K562 (cell line): ENCODE measurements at regions not wholly inside any gene's neighbourhood (a gene's known extent, or its start where the extent isn't known, plus 50 kb on each side); places are given as distances from the start of the nearest gene placed in this dataset.

Source experiments
- ATAC-seq: fragments of 200-7000 bp; cut with Tn5 transposase; 3 replicates; pipeline ENCODE4 v1.9.1; 2020; ENCODE audit warnings: moderate library complexity
- BruUV-seq: library from RNA; stranded (reverse); fragments of 400-500 nt; replicated peaks from 2 replicates; lab custom pipeline; 2021; lab: Mats Ljungman, UMichigan
- CTCF ChIA-PET: fragments of 300-600 bp; formaldehyde crosslinking; extraction: SDS; loops from one replicate; lab custom pipeline; 2021; ENCODE audit warnings: low intra/inter-chr PET ratio; lab: Yijun Ruan, JAX
- POLR2A ChIA-PET: fragments of 300-600, 350-650 bp; sonication (Branson Sonifier 250); formaldehyde crosslinking; extraction: SDS; loops from one replicate; lab custom pipeline; 2021; ENCODE audit warnings: antibody characterized with exemption, inconsistent platforms; lab: Yijun Ruan, JAX
- DNase-seq, 4 experiments: peaks; one replicate each; pipeline versions ENCODE4 v3.0.0 to v3.0.0-alpha.2; 2011 to 2018; ENCODE audit warnings: low spot score in 3 of 4, mixed read lengths in 3 of 4; ENCODE audit errors: extremely low read depth in 1 of 4
- FAIRE-seq: peaks from 2 replicates; lab custom pipeline; 2011; peaks lifted over from hg19 to GRCh38; lab: Jason Lieb, UNC
- H2AFZ ChIP-seq: 2 replicates; pipeline ENCODE4 v1.6.0; 2011; ENCODE audit warnings: low read depth, low read length, control low read depth, inconsistent platforms
- H3K27ac ChIP-seq: fragments of 200-600 bp; 3 replicates; pipeline ENCODE4 v1.8.0; 2011; ENCODE audit warnings: low read depth, mild to moderate bottlenecking, control low read depth, inconsistent platforms, low read length, moderate library complexity, mixed read lengths; ENCODE audit errors: extremely low read depth
- H3K27me3 ChIP-seq, 2 experiments: fragments of 300-600 bp in 1 of 2; 2 replicates in 1 of 2; 3 replicates in 1 of 2; pipeline versions ENCODE4 v1.6.0 to v1.8.0; 2011; ENCODE audit warnings: inconsistent platforms in 2 of 2, low read length in 2 of 2, mild to moderate bottlenecking in 1 of 2, mixed read lengths in 1 of 2, moderate library complexity in 1 of 2; ENCODE audit not compliant: control insufficient read depth in 2 of 2, insufficient read depth in 2 of 2
- H3K36me3 ChIP-seq: fragments of 300-600 bp; 3 replicates; pipeline ENCODE4 v1.8.0; 2011; ENCODE audit warnings: mild to moderate bottlenecking, low read length, inconsistent platforms; ENCODE audit not compliant: control insufficient read depth, insufficient read depth
- H3K4me1 ChIP-seq, 2 experiments: fragments of 200-600 bp in 1 of 2; replicated peaks in 1 of 2; 2 replicates in 1 of 2; 3 replicates in 1 of 2; pipeline versions ENCODE4 v1.5.1 to v1.8.0; 2011; ENCODE audit warnings: inconsistent platforms in 2 of 2, low read length in 2 of 2, mild to moderate bottlenecking in 1 of 2, mixed read lengths in 1 of 2, moderate library complexity in 1 of 2; ENCODE audit not compliant: control insufficient read depth in 2 of 2, insufficient read depth in 2 of 2
- H3K4me2 ChIP-seq: 2 replicates; pipeline ENCODE4 v1.6.1; 2011; ENCODE audit warnings: low read length, control low read depth, inconsistent platforms, mixed read lengths; ENCODE audit not compliant: insufficient read depth
- H3K4me3 ChIP-seq: fragments of 200-600 bp; sonication (generic), shearing (Covaris generic); 2 replicates; pipeline ENCODE4 v1.5.1; 2016; ENCODE audit warnings: control low read depth, inconsistent platforms
- H3K79me2 ChIP-seq: fragments of 200-600 bp; 3 replicates; pipeline ENCODE4 v1.8.0; 2011; ENCODE audit warnings: low read length, inconsistent platforms; ENCODE audit not compliant: control insufficient read depth, insufficient read depth
- H3K9ac ChIP-seq, 2 experiments: 2 replicates each; pipeline versions ENCODE4 v1.6.0 to v1.6.1; 2011; ENCODE audit warnings: low read depth in 2 of 2, low read length in 2 of 2, control low read depth in 1 of 2, inconsistent platforms in 1 of 2, mild to moderate bottlenecking in 1 of 2, mixed read lengths in 1 of 2; ENCODE audit not compliant: insufficient read depth in 1 of 2
- H3K9me1 ChIP-seq: one replicate; pipeline ENCODE4 v1.6.0; 2011; ENCODE audit warnings: inconsistent platforms, mild to moderate bottlenecking, low read length, moderate library complexity; ENCODE audit not compliant: control insufficient read depth, insufficient read depth
- H3K9me3 ChIP-seq: replicated peaks from 2 replicates; pipeline ENCODE4 v1.5.1; 2011; ENCODE audit warnings: low read depth, low read length, inconsistent platforms; ENCODE audit not compliant: control insufficient read depth, insufficient read depth
- H4K20me1 ChIP-seq: replicated peaks from 2 replicates; pipeline ENCODE4 v1.6.1; 2011; ENCODE audit warnings: low read length, inconsistent platforms, mixed read lengths; ENCODE audit not compliant: control insufficient read depth, insufficient read depth
- ARID1B ChIP-seq: fragments of 450-650 bp; IDR thresholded peaks from 2 replicates; pipeline ENCODE4 v1.6.1; 2016; ENCODE audit warnings: antibody characterized with exemption, mild to moderate bottlenecking, inconsistent platforms
- CEBPB ChIP-seq: fragments of 450-650 bp; IDR thresholded peaks from 2 replicates; pipeline ENCODE4 v1.6.1; 2016; ENCODE audit warnings: missing genetic modification characterization, missing compliant biosample characterization
- DACH1 ChIP-seq: fragments of 450-650 bp; IDR thresholded peaks from 2 replicates; pipeline ENCODE4 v1.6.1; 2018; ENCODE audit not compliant: partially characterized antibody
- HNRNPUL1 ChIP-seq: fragments of 200-400 bp; formaldehyde crosslinking; IDR thresholded peaks from 2 replicates; pipeline ENCODE4 v1.6.1; 2017; ENCODE audit warnings: low read length
- KDM1A ChIP-seq, 2 experiments: fragments of 450-650 bp; IDR thresholded peaks; 2 replicates each; pipeline ENCODE4 v1.6.1; 2016; ENCODE audit warnings: mild to moderate bottlenecking in 2 of 2
- MEF2A ChIP-seq: IDR thresholded peaks from 2 replicates; pipeline ENCODE4 v1.6.1; 2011; ENCODE audit warnings: low read depth, mild to moderate bottlenecking, low read length, moderate library complexity; ENCODE audit not compliant: control insufficient read depth
- NRF1 ChIP-seq, 2 experiments: fragments of 450-650 bp; IDR thresholded peaks in 1 of 2; conservative IDR thresholded peaks in 1 of 2; 2 replicates each; pipeline ENCODE4 v1.6.1; 2014; ENCODE audit warnings: mild to moderate bottlenecking in 2 of 2
- RAD21 ChIP-seq, 2 experiments: fragments of 250-450 bp in 1 of 2; fragments of 450-650 bp in 1 of 2; sonication (Bioruptor Pico) in 1 of 2; formaldehyde crosslinking in 1 of 2; IDR thresholded peaks in 1 of 2; conservative IDR thresholded peaks in 1 of 2; 2 replicates each; pipeline versions ENCODE4 v1.4.0 to v1.8.0; 2020 to 2022; ENCODE audit warnings: mild to moderate bottlenecking in 2 of 2, moderate library complexity in 1 of 2
- USF1 ChIP-seq: sonication (generic); formaldehyde crosslinking; IDR thresholded peaks from 2 replicates; pipeline ENCODE4 v1.9.0; 2022; ENCODE audit warnings: mild to moderate bottlenecking, missing genetic modification reagents
- ZNF146 ChIP-seq: IDR thresholded peaks from one replicate; pipeline ENCODE4 v1.6.1; 2018; ENCODE audit warnings: missing compliant biosample characterization; ENCODE audit not compliant: unreplicated experiment
- ZNF583 ChIP-seq: fragments of 250-450 bp; sonication (Bioruptor Pico); IDR thresholded peaks from 2 replicates; pipeline ENCODE4 v1.4.0; 2020
- WGBS: fragments of 100-300 bp; shearing (Covaris generic); methylation state at CpG from one replicate; pipeline ENCODE4 v1.1.6; 2016; ENCODE audit warnings: low coverage, mixed read lengths; ENCODE audit not compliant: insufficient coverage; ENCODE audit errors: missing lambda C conversion rate; 5-methylcytosine and 5-hydroxymethylcytosine counted together
- in situ Hi-C: fragments of 300-500 bp; cut with MboI; formaldehyde crosslinking; loops from 4 replicates; pipeline ENCODE4 v1.15.0; 2018; ENCODE audit warnings: inconsistent platforms, mixed read lengths
- intact Hi-C: fragments of 100-400 bp; cut with micrococcal nuclease; formaldehyde crosslinking; loops from 2 replicates; pipeline ENCODE4 v1.14.2; 2022
- TF ChIP-seq, protein P1 (sequence below): fragments of 450-650 bp; IDR thresholded peaks from 2 replicates; pipeline ENCODE4 v1.7.0; 2016; ENCODE audit warnings: borderline replicate concordance

- 0% methylated on average over 5 of the region's 5 CpGs for WGBS
- Histone ChIP-seq H2AFZ (no peak overlapping the region), H3K79me2 (no peaks in the 10 kb centered on the region), H3K9ac (no peak overlapping the region), H3K9me3 (no peaks in the 10 kb centered on the region), H4K20me1 (peaks cover 5% of the 10 kb centered on the region; the same call in 1 of the 2 replicates), H3K4me3 (no peak overlapping the region), H3K4me2 (no peak overlapping the region), H3K4me1 (no peaks in the 10 kb centered on the region), H3K27ac (no peak overlapping the region), H3K36me3 (no peaks in the 10 kb centered on the region), H3K9me1 (no peaks in the 10 kb centered on the region), H3K27me3 (peaks cover 2 to 17% of the 10 kb centered on the region in 2 experiments; a peak in 2 of 5 replicates)
- no peak for DNase-seq
- POLR2A ChIA-PET, result no interaction called here
- no TSS peak for BruUV-seq
- intact Hi-C loops (no loop called here), in situ Hi-C loops (no loop called here)
- no peak for TF ChIP-seq CEBPB (tag)
- no peak for TF ChIP-seq MEF2A
- TF ChIP-seq ZNF583 (CRISPR knock-in tag), result no peak
- TF ChIP-seq ARID1B, result no peak
- no peak for TF ChIP-seq DACH1
- no peak for TF ChIP-seq ZNF146 (CRISPR knock-in tag)
- no peak for TF ChIP-seq RAD21 (CRISPR knock-in tag; conservative IDR thresholded peaks at IDR 0.05 in 1 of 2, IDR thresholded peaks at IDR 0.05 in 1 of 2)
- no peak for TF ChIP-seq HNRNPUL1
- no peak for TF ChIP-seq NRF1 (conservative IDR thresholded peaks at IDR 0.05 in 1 of 2, IDR thresholded peaks at IDR 0.05 in 1 of 2)
- TF ChIP-seq KDM1A (IDR thresholded peaks at IDR 0.05), result no peak
- TF ChIP-seq USF1 (CRISPR knock-in tag), result no peak
- TF ChIP-seq, protein P1, sequence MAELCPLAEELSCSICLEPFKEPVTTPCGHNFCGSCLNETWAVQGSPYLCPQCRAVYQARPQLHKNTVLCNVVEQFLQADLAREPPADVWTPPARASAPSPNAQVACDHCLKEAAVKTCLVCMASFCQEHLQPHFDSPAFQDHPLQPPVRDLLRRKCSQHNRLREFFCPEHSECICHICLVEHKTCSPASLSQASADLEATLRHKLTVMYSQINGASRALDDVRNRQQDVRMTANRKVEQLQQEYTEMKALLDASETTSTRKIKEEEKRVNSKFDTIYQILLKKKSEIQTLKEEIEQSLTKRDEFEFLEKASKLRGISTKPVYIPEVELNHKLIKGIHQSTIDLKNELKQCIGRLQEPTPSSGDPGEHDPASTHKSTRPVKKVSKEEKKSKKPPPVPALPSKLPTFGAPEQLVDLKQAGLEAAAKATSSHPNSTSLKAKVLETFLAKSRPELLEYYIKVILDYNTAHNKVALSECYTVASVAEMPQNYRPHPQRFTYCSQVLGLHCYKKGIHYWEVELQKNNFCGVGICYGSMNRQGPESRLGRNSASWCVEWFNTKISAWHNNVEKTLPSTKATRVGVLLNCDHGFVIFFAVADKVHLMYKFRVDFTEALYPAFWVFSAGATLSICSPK, result no peak
- no peak for ATAC-seq
- no peak for FAIRE-seq
- CTCF ChIA-PET, result no interaction called here
Observed at GRCh38 chr18:22334567-22334966, 83.1 kb downstream of the CTAGE1 start.
